ENCODE measurements at regions not wholly inside any gene's neighbourhood (a gene's known extent, or its start where the extent isn't known, plus 50 kb on each side); places are given as distances from the start of the nearest gene placed in this dataset.

DNA sequence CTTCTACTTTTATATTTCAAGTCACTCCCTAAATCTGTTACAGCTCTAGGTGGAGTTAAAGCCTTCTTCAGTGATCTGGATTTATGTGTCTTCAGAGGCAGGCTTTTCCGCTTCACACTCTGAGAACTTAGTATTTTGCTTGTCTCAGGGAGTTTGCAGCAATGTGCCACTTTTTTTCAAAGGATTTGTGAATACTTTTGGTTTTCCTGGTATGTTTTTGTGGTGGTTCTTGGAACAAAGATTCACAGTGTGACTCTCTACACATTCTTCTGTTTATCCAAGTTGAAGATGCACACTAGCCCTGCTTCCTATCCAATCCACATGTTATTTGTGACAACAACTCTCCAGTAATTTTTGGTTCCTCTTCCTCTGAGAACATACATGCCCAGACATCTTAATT, 1253.7 kb downstream of the TECRL start:
- TF ChIP-seq, protein P1, sequence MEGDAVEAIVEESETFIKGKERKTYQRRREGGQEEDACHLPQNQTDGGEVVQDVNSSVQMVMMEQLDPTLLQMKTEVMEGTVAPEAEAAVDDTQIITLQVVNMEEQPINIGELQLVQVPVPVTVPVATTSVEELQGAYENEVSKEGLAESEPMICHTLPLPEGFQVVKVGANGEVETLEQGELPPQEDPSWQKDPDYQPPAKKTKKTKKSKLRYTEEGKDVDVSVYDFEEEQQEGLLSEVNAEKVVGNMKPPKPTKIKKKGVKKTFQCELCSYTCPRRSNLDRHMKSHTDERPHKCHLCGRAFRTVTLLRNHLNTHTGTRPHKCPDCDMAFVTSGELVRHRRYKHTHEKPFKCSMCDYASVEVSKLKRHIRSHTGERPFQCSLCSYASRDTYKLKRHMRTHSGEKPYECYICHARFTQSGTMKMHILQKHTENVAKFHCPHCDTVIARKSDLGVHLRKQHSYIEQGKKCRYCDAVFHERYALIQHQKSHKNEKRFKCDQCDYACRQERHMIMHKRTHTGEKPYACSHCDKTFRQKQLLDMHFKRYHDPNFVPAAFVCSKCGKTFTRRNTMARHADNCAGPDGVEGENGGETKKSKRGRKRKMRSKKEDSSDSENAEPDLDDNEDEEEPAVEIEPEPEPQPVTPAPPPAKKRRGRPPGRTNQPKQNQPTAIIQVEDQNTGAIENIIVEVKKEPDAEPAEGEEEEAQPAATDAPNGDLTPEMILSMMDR (IDR thresholded peaks at IDR 0.05), result no peak
- no peak for TF ChIP-seq POLR2A (IDR thresholded peaks at IDR 0.05)
- no peak for TF ChIP-seq POLR2AphosphoS5 (IDR thresholded peaks at IDR 0.05)
